ENCODE measurements at regions not wholly inside any gene's neighbourhood (a gene's known extent, or its start where the extent isn't known, plus 50 kb on each side); places are given as distances from the start of the nearest gene placed in this dataset.
A peak's percentile ranks its signal among the peaks of the same experiment; 100 is the strongest.

DNA sequence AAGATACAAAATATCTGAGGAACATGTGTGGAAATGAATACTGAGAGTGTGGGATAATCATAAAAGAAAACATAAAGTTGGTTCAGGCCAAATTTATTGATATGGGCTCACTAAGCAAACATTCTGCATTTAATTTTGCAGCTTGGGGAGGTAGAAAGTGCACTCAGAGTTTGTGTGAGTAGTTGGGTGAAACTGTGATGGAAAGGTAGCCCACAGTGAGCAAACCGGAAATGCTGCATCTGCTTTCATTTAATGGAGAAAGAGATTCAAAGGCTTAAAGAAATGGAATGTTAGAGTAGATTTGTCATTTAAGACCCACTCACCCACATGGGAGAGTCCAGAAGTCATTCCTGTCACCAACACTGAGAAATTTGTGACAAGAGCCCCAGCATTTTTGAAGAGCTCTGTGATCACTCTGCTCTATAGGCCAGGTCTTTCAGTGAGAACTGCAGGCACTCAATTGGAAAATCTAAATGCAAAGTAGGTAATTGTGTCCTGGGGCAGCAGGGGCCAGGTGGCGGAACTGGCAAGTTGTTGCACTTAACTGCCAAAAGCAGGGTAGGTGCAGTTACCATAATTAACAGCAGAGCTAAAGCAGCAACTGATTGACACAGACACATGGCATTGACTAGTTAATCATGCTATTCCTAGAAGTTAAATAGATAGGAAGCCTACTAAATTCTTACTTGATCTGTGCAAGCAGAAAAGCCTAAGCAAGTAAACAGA is 1228.3 kb upstream of the PCDH20 start:
- no peak for DNase-seq (ENCODE audit: low read depth)

DNA sequence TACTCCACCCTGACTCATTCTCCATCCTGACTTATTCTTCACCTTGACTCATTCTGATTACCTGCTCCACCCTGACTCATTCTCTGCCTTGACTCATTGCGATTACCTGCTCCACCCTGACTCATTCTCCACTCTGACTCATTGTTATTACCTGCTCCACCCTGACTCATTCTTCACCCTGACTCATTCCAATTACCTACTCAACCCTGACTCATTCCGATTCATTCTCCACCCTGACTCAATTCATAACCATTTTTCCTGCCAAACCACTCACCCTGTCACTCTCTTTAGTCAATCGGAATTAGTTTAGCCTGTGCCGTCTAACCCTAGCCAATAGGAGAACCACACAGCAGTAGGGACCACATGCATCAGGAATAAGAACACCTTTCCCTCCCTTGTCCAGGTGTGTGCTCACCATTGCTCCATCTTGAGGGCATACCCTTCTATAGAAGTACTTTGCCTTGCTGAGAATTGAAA is 1227.4 kb upstream of the PCDH20 start:
- peak; percentile 15 for DNase-seq (ENCODE audit: low read depth)

DNA sequence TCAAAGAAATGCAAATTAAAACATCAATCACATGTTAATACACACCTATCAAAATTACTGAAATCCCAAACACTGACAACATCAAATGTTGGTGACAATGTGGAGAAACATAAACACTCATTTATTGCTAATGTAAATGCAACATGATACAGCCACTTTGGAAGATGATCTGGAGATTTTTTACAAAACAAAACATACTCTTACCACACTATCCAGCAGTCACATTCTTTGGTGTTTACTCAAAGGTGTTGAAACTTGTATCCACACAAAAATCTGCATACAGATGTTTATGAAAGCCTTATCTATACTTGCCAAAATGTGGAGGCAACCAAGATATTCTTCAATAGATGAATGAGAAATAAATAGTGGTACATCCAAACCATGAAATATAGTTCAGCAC is 1219.5 kb upstream of the PCDH20 start:
- no peak for DNase-seq (ENCODE audit: low read depth)

DNA sequence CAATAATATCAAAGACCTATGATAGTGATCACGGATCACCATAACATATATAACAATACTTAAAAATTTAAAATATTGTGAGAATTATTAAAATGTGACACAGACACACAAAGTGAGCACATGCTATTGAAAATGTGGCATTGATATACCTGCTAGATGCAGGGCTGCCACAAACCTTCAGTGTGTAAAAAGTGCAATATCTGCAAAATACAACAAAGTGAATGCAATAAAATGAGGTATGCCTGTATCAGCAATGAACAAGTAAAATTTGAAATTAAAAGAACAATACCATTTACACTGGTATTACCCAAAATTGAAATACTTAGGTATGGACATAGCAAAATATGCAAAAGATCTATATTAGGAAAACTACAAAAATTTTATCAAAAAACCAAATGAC is 1217.8 kb upstream of the PCDH20 start:
- no peak for DNase-seq (ENCODE audit: low read depth)

DNA sequence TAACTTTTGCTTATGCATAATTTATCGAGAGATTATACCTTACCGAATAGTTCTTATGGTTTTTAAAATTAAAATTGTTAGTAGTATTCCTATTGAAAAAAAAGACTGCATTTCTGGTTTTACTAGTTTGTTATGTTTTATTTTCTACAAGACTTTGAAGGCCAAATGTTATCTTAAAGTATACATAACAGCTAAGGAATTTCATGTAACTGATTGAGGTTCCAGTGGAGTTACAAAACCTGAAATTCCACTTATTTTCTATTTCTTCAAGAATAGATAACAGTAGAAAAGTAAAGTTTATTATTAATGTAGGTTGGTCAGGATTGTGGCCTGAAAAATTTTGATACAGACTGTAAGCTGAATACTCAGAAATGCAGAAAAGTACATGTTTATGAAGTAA is 1216.0 kb upstream of the PCDH20 start:
- DNase-seq (ENCODE audit: low read depth): no peak

DNA sequence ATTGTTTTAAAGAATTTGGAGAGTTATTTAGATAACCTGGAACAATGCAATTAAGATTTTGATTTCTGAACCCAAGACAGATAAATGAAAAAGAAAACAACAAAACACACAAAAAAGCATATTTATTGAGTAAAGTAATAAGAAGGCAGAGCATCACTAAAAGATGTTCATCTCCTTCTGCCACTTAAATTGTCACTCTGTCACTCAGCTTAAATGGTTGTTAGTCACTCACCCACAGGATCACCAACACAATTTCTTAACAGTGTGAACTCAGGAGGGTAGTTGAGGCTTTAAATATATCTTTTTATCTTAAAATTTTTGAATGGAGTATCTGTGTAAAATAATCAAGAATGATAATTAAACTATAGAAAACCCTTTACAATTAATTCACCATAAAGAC is 1215.5 kb upstream of the PCDH20 start:
- DNase-seq (ENCODE audit: low read depth): no peak

DNA sequence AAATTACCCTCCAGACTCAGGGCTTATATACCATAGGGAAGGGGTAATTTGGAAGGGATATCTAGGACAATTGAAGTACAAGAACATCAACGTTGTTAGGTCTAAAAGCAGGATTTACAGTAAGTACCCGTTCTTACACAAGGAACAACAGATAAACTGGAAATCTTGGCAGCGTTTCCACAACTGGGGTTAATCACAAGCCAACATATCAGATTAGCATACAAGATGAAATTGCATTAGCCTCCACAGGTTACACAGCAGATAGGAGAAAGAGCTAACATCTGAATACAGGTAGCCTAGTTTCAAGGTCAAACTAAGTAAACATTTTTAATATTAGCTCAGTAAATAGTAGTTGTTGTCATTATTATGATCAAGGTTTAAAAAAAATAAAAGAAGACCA is 1214.0 kb upstream of the PCDH20 start:
- DNase-seq (ENCODE audit: low read depth): no peak

DNA sequence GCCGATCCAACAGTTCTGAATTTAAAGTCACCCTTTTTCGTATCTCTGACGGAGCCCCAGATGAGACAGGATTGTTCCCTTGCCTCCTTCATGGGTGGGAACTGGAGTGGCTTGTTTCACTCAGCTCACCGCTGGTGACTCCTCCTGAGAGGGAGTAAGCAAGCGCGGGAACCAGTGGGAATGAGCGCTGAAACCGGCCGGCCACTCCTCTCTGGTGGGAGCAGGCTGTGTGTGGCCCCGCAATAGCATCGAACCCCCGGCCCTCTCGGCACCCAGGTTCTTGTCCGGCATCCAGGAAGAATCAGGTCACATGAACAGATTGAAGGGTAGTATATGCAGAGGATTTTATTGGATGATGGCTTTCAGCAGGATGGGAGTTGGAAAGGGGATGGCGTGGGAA is 1211.6 kb upstream of the PCDH20 start:
- DNase-seq (ENCODE audit: low read depth): no peak

DNA sequence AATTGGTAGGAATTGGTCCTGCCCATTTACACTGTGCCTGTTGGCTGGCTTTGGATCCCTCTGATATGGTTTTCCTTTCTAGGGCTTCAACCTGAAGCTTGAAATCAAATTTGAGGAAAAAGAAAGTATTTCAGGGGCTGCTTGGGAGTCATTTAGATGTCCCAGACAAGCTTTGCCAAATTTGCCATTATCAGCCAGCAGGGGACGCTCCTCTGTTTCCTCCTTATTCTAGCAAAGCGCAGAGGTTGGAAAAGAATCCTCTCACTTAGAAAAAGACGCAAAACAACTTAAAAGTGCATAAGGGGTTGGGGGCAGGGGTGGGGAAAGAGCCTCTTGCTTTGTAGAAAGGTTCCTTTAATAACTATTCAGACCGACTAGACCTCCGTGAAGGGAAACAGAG is 1211.1 kb upstream of the PCDH20 start:
- no peak for DNase-seq (ENCODE audit: low read depth)

DNA sequence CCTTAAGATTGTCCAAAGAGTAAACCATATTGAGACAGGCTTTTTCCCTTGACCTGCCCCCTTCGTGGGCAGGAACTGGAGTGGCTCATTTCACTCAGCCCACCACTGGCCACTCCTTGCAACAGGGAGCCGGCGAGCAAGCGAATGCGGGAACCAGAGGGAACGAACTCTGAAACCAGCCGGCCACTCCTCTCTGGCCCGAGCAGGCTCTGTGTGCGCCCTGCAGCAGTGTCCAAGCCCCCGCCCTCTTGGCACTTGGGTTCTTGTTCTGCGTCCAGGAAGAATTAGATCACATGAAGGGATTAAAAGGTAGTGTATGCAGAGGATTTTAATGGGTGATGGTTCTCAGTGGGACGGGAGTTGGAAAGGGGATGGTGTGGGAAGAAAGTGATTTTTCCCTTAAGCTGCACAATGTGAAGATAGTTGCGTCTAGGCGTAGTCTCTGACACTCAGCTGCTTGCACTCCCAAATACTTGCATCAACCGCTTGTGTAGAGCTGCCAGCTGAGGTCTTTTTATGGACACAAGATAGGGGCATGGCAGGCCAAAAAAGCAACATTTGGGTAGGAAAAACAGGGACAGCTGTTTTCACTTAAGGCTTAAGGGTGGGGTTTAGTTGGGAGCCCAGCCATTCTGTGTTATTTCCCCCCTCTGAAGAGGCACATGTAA is 1209.7 kb upstream of the PCDH20 start:
- no peak for DNase-seq (ENCODE audit: low read depth)

DNA sequence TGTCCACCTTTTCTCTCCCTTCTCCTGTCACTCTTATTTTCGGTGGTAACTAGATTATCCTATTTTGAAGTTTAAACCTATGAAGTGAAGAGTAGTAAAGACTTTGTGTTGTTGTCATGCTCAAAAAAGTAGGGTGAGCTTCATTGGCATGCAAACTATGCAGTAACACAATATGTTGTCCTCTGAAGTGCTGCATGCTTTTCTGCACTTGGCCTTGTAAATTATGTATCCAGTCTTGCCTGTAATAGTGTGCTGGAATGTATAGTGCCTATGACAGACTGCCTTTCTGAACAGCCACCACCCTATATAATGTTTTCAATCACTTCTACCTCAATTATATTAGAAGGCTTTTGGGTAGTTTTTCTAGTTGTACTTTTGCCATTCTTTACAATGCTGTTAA is 1198.2 kb upstream of the PCDH20 start:
- no peak for DNase-seq (ENCODE audit: low read depth)

DNA sequence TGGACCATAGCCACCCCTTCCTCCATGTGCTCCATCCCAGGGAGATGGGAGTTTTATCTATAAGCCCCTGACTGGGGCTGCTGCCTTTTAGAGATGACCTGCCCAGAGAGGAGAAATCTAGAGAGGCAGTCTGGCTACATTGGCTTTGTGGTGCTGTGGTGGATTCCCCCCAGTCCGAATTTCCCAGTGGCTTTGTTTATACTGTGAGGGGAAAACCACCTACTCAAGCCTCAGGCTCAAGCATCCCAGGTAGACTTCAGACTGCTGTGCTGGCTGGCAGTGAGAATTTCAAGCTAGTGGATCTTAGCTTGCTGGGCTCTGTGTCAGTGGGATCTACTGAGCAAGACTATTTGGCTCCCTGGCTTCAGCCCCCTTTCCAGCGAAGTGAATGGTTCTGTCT is 1195.7 kb upstream of the PCDH20 start:
- no peak for DNase-seq (ENCODE audit: low read depth)

DNA sequence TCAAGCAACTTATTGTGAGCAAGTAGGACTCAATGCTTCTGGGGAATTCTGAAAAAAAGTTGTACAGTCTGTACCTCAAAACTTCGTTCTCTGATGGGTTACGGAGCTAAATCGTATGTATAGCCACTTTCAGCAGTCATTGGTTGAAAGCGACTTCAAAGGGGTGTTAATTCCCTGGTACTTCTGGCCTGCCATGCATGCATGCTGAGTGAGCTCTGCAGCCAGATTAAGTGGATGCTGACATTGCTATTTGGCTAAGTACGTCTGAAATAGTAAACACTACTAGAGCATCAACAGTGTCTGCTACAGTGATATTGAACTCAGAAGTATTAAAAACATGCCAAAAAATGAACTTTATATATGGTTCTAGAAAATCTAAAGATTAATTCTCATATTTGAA is 1183.1 kb upstream of the PCDH20 start:
- DNase-seq (ENCODE audit: low read depth): no peak

DNA sequence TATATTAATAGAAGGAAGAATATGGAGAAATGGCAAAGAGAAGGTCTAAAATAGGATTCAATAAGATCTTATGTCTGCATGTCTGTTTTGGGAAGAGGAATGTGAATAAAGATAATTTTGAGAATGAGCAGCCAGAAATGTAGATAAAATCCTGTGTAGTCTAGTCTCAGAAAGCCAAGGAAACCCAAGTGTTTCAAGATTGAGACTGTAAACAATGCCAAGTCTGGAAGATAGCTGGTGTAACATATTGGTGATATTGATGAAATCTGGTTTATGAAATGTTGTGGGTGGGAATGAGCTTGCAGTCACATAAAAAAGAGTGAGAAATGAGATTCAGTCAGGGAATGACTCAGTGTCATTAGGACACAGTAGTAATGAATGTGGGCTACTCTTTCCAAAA is 1180.3 kb upstream of the PCDH20 start:
- no peak for DNase-seq (ENCODE audit: low read depth)

DNA sequence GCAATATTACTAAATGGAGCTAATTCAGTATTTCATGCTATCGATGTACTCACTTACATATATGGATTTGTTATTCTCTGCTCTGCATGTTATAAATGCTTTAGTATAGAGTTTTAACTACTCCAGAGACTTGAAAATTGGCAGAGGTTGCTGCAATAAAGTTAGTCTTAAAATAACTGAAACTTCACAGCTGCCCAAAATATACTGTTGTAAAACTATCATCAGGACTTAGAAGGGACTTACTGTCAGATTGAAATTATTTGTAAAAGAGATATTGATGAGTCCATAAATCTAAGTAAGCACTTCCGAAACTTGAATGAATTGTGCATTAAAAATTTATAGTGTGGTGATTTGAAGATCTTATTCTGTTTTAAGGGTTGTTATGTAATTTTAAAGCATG is 1178.2 kb upstream of the PCDH20 start:
- DNase-seq (ENCODE audit: low read depth): no peak

DNA sequence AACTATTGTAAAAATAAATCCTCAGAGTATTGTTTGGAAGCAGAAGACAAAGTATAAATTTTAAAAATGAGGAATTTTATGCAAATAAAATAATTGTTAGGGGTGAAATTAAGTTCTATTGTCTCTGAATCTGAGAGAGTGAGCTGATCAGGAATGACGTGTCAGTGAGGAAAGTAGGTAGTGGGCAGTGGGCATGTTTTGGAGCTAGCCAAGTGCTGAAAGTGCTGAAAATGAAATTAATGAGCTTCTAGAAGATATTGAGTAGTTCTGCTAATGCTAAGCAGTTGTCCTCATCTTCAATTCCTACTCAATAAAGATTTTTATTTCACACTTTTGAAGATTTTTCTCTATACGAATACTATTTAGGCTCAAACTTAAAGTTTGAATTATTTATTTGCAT is 1167.8 kb upstream of the PCDH20 start:
- DNase-seq (ENCODE audit: low read depth): no peak

DNA sequence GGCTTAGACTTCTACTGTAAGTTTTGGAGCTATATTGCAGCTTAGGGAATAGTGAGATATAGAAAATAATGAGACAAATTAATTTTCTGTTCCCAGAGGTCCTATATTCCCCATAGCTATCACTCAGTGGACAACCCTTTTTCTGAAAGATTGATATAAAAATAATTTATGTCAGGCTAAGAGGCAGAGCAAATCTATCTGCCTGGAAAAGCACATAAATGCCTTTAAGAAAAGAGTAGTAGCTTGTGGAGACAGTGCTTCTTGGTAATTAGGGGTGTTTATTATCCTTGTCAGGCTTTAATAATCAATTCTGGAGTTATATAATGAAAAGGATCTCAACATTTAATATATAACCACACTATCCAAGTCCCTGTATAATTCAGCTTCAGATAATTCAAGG is 1162.8 kb upstream of the PCDH20 start:
- no peak for DNase-seq (ENCODE audit: low read depth)

DNA sequence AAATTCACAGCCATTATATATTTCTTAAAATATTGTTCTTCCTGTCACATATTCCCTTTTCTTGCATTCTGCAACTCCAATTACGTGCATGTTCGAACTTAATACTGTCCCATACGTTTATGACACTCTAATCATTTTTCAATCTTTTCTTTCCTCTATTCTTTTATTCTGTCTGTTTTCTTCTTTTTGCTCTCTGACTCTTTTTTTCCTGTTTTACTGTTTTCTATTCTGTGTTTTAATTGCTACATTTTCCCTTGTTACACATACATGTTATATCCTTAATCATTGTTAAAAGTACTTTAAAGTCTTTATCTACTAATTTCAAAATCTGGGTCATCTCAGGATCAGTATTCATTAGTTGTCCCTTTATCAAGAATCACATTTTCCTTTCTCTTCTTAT is 1149.1 kb upstream of the PCDH20 start:
- no peak for DNase-seq (ENCODE audit: low read depth)

DNA sequence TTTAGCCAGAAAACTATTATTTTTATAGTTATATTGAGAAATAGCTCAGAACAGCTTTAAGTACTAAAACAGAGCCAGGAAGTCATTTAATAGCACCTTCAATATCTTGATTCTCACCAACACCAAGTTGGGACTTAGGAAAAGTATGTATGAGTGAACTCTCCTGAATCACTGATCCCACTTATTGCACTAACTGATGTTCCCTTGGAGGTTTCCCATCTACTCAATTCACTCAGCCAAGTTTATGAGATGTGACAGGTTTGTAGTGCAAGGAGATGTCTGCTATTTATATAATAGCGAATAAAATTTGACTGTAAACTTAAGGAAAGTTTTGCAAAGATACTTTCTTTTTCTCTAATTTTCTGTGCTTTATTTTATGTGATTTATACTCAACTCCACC is 1147.6 kb upstream of the PCDH20 start:
- DNase-seq (ENCODE audit: low read depth): no peak

DNA sequence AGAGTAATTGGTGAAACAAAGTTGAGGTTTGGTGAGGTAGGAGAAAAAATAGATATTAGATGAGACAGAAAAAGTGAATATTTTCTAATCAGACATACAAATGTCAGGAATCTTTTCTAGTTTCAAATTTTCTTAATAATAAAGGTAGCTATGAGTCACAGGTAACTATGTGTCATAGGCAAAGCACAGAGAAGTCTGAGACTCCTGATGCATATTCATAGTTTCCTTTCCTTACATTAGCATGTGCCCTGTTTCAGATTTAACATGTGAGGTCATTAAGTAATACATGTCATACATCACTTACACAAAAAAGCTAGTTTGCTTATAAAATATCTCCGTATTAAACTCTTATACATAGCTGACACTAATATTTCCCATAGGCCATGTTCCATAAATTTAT is 1141.3 kb upstream of the PCDH20 start:
- DNase-seq (ENCODE audit: low read depth): no peak

DNA sequence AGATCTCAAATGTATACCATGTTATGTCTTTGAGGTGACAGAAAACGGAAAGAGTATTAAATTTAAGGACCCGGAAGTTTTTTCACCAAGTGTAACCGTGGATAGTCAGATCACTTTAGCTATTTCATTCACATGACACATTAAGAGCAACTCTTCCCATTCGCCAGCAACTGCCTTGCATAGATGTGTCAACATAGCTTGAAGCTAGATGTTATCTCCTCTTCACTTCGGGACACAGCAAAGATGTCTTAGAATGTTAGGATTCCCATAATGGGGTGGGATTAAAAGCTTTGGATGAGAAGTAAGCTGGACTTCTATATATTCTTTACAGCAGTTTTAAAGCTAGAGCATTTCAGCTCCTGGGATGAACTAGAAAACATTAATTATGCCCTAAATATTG is 1135.9 kb upstream of the PCDH20 start:
- DNase-seq (ENCODE audit: low read depth): no peak

DNA sequence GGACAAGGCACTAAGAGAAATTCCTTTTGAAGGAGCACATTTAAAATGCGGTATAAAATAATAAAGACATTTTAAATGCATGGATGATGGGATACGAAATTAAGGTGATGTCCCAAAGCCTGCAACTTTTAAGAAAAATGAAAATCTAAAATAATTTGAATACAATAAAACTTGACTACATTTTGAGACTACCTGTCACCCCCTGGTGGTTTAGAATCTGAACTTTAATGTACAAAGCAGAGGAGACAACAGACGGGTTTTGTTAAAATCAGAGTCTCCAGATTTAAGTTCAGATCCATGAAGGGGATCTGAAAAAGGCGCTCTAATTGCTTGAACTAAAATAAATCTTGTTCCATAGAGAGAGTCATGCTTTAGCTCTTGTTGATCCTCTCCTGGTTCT is 1129.3 kb upstream of the PCDH20 start:
- no peak for DNase-seq (ENCODE audit: low read depth)

DNA sequence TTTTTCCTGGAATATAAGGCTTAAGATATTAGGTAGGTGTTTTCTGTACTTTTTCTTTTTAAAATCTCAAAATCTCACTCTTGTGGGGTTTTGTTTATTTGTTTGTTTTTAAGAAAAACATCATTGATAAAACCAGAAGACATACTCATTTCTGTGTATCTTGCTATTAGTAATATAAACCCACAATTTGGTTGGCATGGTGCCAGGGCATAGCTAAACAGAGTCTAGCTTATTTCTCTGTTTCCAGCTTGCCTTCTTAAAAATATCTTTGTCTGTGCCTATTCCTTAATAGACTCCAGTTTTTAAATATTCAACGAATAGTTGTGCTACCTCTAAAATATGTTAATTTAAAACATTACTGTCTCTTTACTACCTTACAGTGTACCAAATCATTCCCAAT is 1121.9 kb upstream of the PCDH20 start:
- no peak for DNase-seq (ENCODE audit: low read depth)

DNA sequence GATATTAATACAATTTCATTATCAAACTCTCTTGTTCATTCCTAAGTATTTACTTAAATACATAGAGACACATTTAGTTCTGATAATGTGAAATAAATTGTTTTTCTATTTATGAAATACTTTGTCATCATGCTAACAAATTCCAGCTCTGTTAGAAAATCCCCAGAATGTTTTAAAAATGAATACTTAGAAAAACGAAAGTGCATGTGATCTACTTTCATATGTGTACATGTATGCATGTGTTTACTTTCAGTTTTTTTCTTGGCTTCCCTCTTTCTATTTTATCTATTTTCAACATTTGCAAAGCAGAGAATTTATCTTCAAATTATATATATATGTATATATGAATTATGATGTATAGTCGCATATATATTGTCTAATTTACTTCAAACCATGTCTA is 1110.0 kb upstream of the PCDH20 start:
- no peak for DNase-seq (ENCODE audit: low read depth)
